ENCODE measurements at regions not wholly inside any gene's neighbourhood (a gene's known extent, or its start where the extent isn't known, plus 50 kb on each side); places are given as distances from the start of the nearest gene placed in this dataset.

- TF ChIP-seq POLR2A (IDR thresholded peaks at IDR 0.05; ENCODE audit: low read depth) (no peak), CTCF (IDR thresholded peaks at IDR 0.05) (no peak), POLR2AphosphoS5 (IDR thresholded peaks at IDR 0.05) (no peak)
Observed at GRCh38 chr1:94641990-94642389, 100.4 kb upstream of the F3 start.
